HCT116 (cell line): ENCODE measurements at regions not wholly inside any gene's neighbourhood (a gene's known extent, or its start where the extent isn't known, plus 50 kb on each side); places are given as distances from the start of the nearest gene placed in this dataset.

ENCODE experiments used
- ATAC-seq: fragments of 200-7000 bp; cut with Tn5 transposase; 2 replicates; pipeline ENCODE4 v1.9.1; 2020; ENCODE audit warnings: mild to moderate bottlenecking, moderate library complexity
- BruUV-seq: library from RNA; stranded (reverse); fragments of 400-500 nt; replicated peaks from 2 replicates; lab custom pipeline; 2021; lab: Mats Ljungman, UMichigan
- CTCF ChIA-PET: fragments of 300-600 bp; sonication (Branson Sonifier 250); formaldehyde crosslinking; loops from one replicate; lab custom pipeline; 2021; ENCODE audit warnings: antibody characterized with exemption; lab: Charles Lee
- POLR2A ChIA-PET: fragments of 300-600, 350-600 bp; sonication (Branson Sonifier 250); formaldehyde crosslinking; loops from one replicate; lab custom pipeline; 2021; ENCODE audit warnings: antibody characterized with exemption; lab: Charles Lee
- RAD21 ChIA-PET, 2 experiments: fragments of 300-600 bp; sonication (Branson Sonifier 250); formaldehyde crosslinking; loops; one replicate each; lab custom pipeline; 2023; ENCODE audit warnings: low total read pairs in 2 of 2; ENCODE audit not compliant: uncharacterized antibody in 2 of 2, unreplicated experiment in 2 of 2, low non-redundant PET in 1 of 2; lab: Charles Lee
- DNase-seq: peaks from one replicate; pipeline ENCODE4 v3.0.0-alpha.2; 2010; ENCODE audit warnings: low read depth, low spot score
- H2AFZ ChIP-seq: fragments of 200-600 bp; shearing (Covaris generic), sonication (generic); 2 replicates; pipeline ENCODE4 v1.6.1; 2017; ENCODE audit warnings: low read depth, mixed run types, mixed read lengths, antibody characterized with exemption, low read length; ENCODE audit not compliant: poor library complexity, severe bottlenecking
- H3K27ac ChIP-seq: 2 replicates; pipeline ENCODE4 v1.5.1; 2012; ENCODE audit warnings: low read depth, low read length
- H3K27me3 ChIP-seq: fragments of 200-600 bp; sonication (generic); 2 replicates; pipeline ENCODE4 v1.6.1; 2016; ENCODE audit warnings: mixed run types, low read length, mixed read lengths; ENCODE audit not compliant: insufficient read depth
- H3K36me3 ChIP-seq, 2 experiments: fragments of 200-500 bp in 1 of 2; fragments of 200-600 bp in 1 of 2; sonication (Bioruptor generic) in 1 of 2; sonication (generic) in 1 of 2; 2 replicates each; pipeline versions ENCODE4 v1.5.1 to v1.6.1; 2014 to 2016; ENCODE audit warnings: low read length in 2 of 2, inconsistent platforms in 1 of 2, mixed read lengths in 1 of 2, mixed run types in 1 of 2; ENCODE audit not compliant: insufficient read depth in 2 of 2, control insufficient read depth in 1 of 2
- H3K4me1 ChIP-seq, 2 experiments: fragments of 200-600 bp in 1 of 2; sonication (generic) in 1 of 2; 2 replicates each; pipeline versions ENCODE4 v1.5.1 to v1.6.1; 2012 to 2017; ENCODE audit warnings: low read length in 2 of 2, inconsistent platforms in 1 of 2, mild to moderate bottlenecking in 1 of 2, mixed read lengths in 1 of 2, mixed run types in 1 of 2, moderate library complexity in 1 of 2; ENCODE audit not compliant: insufficient read depth in 2 of 2, control insufficient read depth in 1 of 2
- H3K4me2 ChIP-seq: fragments of 200-600 bp; sonication (generic); 2 replicates; pipeline ENCODE4 v1.6.1; 2017; ENCODE audit warnings: mixed run types, low read length, mixed read lengths
- H3K4me3 ChIP-seq, 2 experiments: fragments of 200-600 bp in 1 of 2; sonication (generic) in 1 of 2; replicated peaks in 1 of 2; 2 replicates each; pipeline ENCODE4 v1.5.1; 2011 to 2016; ENCODE audit warnings: low read length in 2 of 2, control low read depth in 1 of 2, low read depth in 1 of 2, mild to moderate bottlenecking in 1 of 2, mixed read lengths in 1 of 2, mixed run types in 1 of 2
- H3K79me2 ChIP-seq: fragments of 200-600 bp; sonication (generic); 2 replicates; pipeline ENCODE4 v1.6.1; 2017; ENCODE audit warnings: mild to moderate bottlenecking, mixed run types, low read length, moderate library complexity, mixed read lengths; ENCODE audit not compliant: insufficient read depth
- H3K9ac ChIP-seq: fragments of 200-600 bp; sonication (generic); 2 replicates; pipeline ENCODE4 v1.6.1; 2016; ENCODE audit warnings: low read length, mixed read lengths
- H3K9me2 ChIP-seq: fragments of 200-600 bp; sonication (generic), shearing (Covaris generic); 2 replicates; pipeline ENCODE4 v1.6.1; 2017; ENCODE audit warnings: mixed run types, mild to moderate bottlenecking, moderate library complexity; ENCODE audit not compliant: insufficient read depth
- H3K9me3 ChIP-seq, 2 experiments: fragments of 200-500 bp in 1 of 2; fragments of 200-600 bp in 1 of 2; sonication (Bioruptor generic) in 1 of 2; sonication (generic) in 1 of 2; 2 replicates each; pipeline ENCODE4 v1.6.1; 2014 to 2017; ENCODE audit warnings: low read length in 2 of 2, mixed read lengths in 2 of 2, inconsistent platforms in 1 of 2, low read depth in 1 of 2, mild to moderate bottlenecking in 1 of 2, mixed run types in 1 of 2, moderate library complexity in 1 of 2; ENCODE audit not compliant: control insufficient read depth in 1 of 2, insufficient read depth in 1 of 2
- H4K20me1 ChIP-seq: fragments of 200-600 bp; sonication (generic), shearing (Covaris generic); 2 replicates; pipeline ENCODE4 v1.6.1; 2017; ENCODE audit warnings: mixed run types, mild to moderate bottlenecking, moderate library complexity; ENCODE audit not compliant: insufficient read depth
- ATF3 ChIP-seq: IDR thresholded peaks from 2 replicates; pipeline ENCODE4 v1.6.1; 2012
- CBX3 ChIP-seq: IDR thresholded peaks from 2 replicates; pipeline ENCODE4 v1.6.1; 2012; ENCODE audit warnings: low read depth
- EGR1 ChIP-seq: IDR thresholded peaks from 2 replicates; pipeline ENCODE4 v1.6.1; 2012; ENCODE audit warnings: low read depth
- ELF1 ChIP-seq: IDR thresholded peaks from 2 replicates; pipeline ENCODE4 v1.6.1; 2012; ENCODE audit warnings: low read depth, borderline replicate concordance
- EZH2phosphoT487 ChIP-seq: fragments of 200-600 bp; IDR thresholded peaks from 2 replicates; pipeline ENCODE4 v1.6.1; 2018; ENCODE audit warnings: antibody characterized with exemption, borderline replicate concordance
- MAX ChIP-seq: IDR thresholded peaks from 2 replicates; pipeline ENCODE4 v1.6.1; 2012
- POLR2A ChIP-seq: IDR thresholded peaks from 2 replicates; pipeline ENCODE4 v1.7.0; 2011; ENCODE audit warnings: borderline replicate concordance; ENCODE audit not compliant: insufficient read depth, insufficient read length; ENCODE audit errors: extremely low read depth
- SIN3A ChIP-seq: IDR thresholded peaks from 2 replicates; pipeline ENCODE4 v1.6.1; 2012; ENCODE audit warnings: low read depth
- ZFX ChIP-seq: fragments of 450-650 bp; IDR thresholded peaks from 2 replicates; pipeline ENCODE4 v1.6.1; 2017
- ZNF274 ChIP-seq: fragments of 200-500 bp; sonication (Bioruptor generic); IDR thresholded peaks from 2 replicates; pipeline ENCODE4 v1.6.1; 2014; ENCODE audit warnings: mild to moderate bottlenecking, low read depth, low read length, inconsistent platforms
- intact Hi-C: fragments of 100-400 bp; cut with micrococcal nuclease; formaldehyde crosslinking; loops from 2 replicates; pipeline ENCODE4 v1.10.0; 2022

GRCh38 chrX:121782544-121782943 is 735.1 kb downstream of the GLUD2 start:
- ChIA-PET CTCF (no interaction called here), RAD21 (no interaction called here), POLR2A (no interaction called here)
- Histone ChIP-seq H3K27ac (no peak overlapping the region), H3K4me3 (no peak overlapping the region), H3K27me3 (no peaks in the 10 kb centered on the region), H3K79me2 (no peaks in the 10 kb centered on the region), H3K4me1 (no peaks in the 10 kb centered on the region), H4K20me1 (no peaks in the 10 kb centered on the region), H3K4me2 (no peak overlapping the region), H2AFZ (no peak overlapping the region), H3K9me3 (no peaks in the 10 kb centered on the region), H3K9me2 (no peaks in the 10 kb centered on the region), H3K36me3 (no peaks in the 10 kb centered on the region), H3K9ac (no peak overlapping the region)
- BruUV-seq, result no TSS peak
- DNase-seq, result no peak
- intact Hi-C loops, result no loop called here
- ATAC-seq, result no peak
- no peak for TF ChIP-seq CBX3
- no peak for TF ChIP-seq ELF1
- TF ChIP-seq SIN3A, result no peak
- TF ChIP-seq EZH2phosphoT487, result no peak
- TF ChIP-seq POLR2A, result no peak
- no peak for TF ChIP-seq ZFX
- TF ChIP-seq MAX, result no peak

- Histone ChIP-seq H3K4me1 (no peaks in the 10 kb centered on the region), H2AFZ (no peak overlapping the region), H3K9me2 (no peaks in the 10 kb centered on the region), H3K79me2 (no peaks in the 10 kb centered on the region), H3K27me3 (no peaks in the 10 kb centered on the region), H3K9me3 (no peaks in the 10 kb centered on the region), H3K27ac (no peak overlapping the region), H3K4me2 (no peak overlapping the region), H3K4me3 (no peak overlapping the region), H3K9ac (no peak overlapping the region), H4K20me1 (no peaks in the 10 kb centered on the region), H3K36me3 (no peaks in the 10 kb centered on the region)
- TF ChIP-seq ELF1 (no peak), CBX3 (no peak), EGR1 (no peak), ZNF274 (no peak), POLR2A (no peak), ATF3 (no peak), EZH2phosphoT487 (no peak)
- no peak for ATAC-seq
- RAD21 ChIA-PET, result no interaction called here
- POLR2A ChIA-PET, result no interaction called here
- intact Hi-C loops, result no loop called here
- DNase-seq, result no peak
- CTCF ChIA-PET, result no interaction called here
- no TSS peak for BruUV-seq
These were observed 735.6 kb downstream of the GLUD2 start for GRCh38 chrX:121782976-121783375.
